Loucy (cell line): ENCODE measurements at regions not wholly inside any gene's neighbourhood (a gene's known extent, or its start where the extent isn't known, plus 50 kb on each side); places are given as distances from the start of the nearest gene placed in this dataset.

Experiments used
- H2AFZ ChIP-seq: fragments of 200-600 bp; sonication (generic); 2 replicates; pipeline ENCODE4 v1.6.0; 2016; ENCODE audit warnings: antibody characterized with exemption, mild to moderate bottlenecking, low read length, moderate library complexity
- H3F3A ChIP-seq: fragments of 200-600 bp; 2 replicates; pipeline ENCODE4 v1.6.0; 2016; ENCODE audit warnings: antibody characterized with exemption, low read depth, mild to moderate bottlenecking
- H3K27me3 ChIP-seq: fragments of 200-600 bp; sonication (generic); 2 replicates; pipeline ENCODE4 v1.6.1; 2014; ENCODE audit warnings: low read length, mild to moderate bottlenecking; ENCODE audit not compliant: insufficient read depth, poor library complexity, severe bottlenecking
- H3K36me3 ChIP-seq: fragments of 200-600 bp; sonication (generic); 2 replicates; pipeline ENCODE4 v1.6.1; 2016; ENCODE audit warnings: low read length; ENCODE audit not compliant: insufficient read depth
- H3K4me1 ChIP-seq: fragments of 200-600 bp; sonication (generic); 2 replicates; pipeline ENCODE4 v1.5.1; 2014; ENCODE audit warnings: low read length, mild to moderate bottlenecking; ENCODE audit not compliant: insufficient read depth, poor library complexity, severe bottlenecking
- H3K4me2 ChIP-seq: fragments of 200-600 bp; sonication (generic); 2 replicates; pipeline ENCODE4 v1.6.0; 2014; ENCODE audit warnings: antibody characterized with exemption, low read length, low read depth, mild to moderate bottlenecking; ENCODE audit not compliant: poor library complexity, severe bottlenecking
- H3K4me3 ChIP-seq: fragments of 200-600 bp; sonication (generic); 2 replicates; pipeline ENCODE4 v1.5.1; 2014; ENCODE audit warnings: low read length, mild to moderate bottlenecking, mixed read lengths; ENCODE audit not compliant: poor library complexity, severe bottlenecking
- H3K79me2 ChIP-seq: fragments of 200-600 bp; sonication (generic); 2 replicates; pipeline ENCODE4 v1.6.1; 2014; ENCODE audit warnings: low read length; ENCODE audit not compliant: insufficient read depth
- H3K9ac ChIP-seq: fragments of 200-600 bp; sonication (generic); 2 replicates; pipeline ENCODE4 v1.6.0; 2014; ENCODE audit warnings: mild to moderate bottlenecking, low read depth, low read length, moderate library complexity; ENCODE audit not compliant: poor library complexity, severe bottlenecking
- H3K9me2 ChIP-seq: fragments of 200-600 bp; sonication (generic); replicated peaks from 2 replicates; pipeline ENCODE4 v1.6.1; 2016; ENCODE audit warnings: low read depth, low read length, mixed read lengths
- H3K9me3 ChIP-seq: fragments of 200-600 bp; sonication (generic); 2 replicates; pipeline ENCODE4 v1.6.1; 2014; ENCODE audit warnings: mild to moderate bottlenecking, antibody characterized with exemption, low read length, low read depth; ENCODE audit not compliant: insufficient read depth
- H4K20me1 ChIP-seq: fragments of 200-600 bp; sonication (generic); 2 replicates; pipeline ENCODE4 v1.6.0; 2014; ENCODE audit warnings: antibody characterized with exemption, low read length, mild to moderate bottlenecking; ENCODE audit not compliant: insufficient read depth, poor library complexity, severe bottlenecking
- CTCF ChIP-seq: fragments of 200-600 bp; sonication (generic); conservative IDR thresholded peaks from 2 replicates; pipeline ENCODE4 v1.5.1; 2014; ENCODE audit warnings: mild to moderate bottlenecking, antibody characterized with exemption, low read length
- EZH2phosphoT487 ChIP-seq: fragments of 200-600 bp; IDR thresholded peaks from 2 replicates; pipeline ENCODE4 v1.6.1; 2018; ENCODE audit warnings: antibody characterized with exemption, mild to moderate bottlenecking, moderate library complexity, borderline replicate concordance

GRCh38 chr3:90055666-90056065, 948.2 kb downstream of the EPHA3 start:
- H4K20me1 ChIP-seq: no peaks in the 10 kb centered on the region
- TF ChIP-seq CTCF: no peak
- TF ChIP-seq EZH2phosphoT487: no peak

GRCh38 chr3:90056281-90057032, 949.0 kb downstream of the EPHA3 start:
- Histone ChIP-seq H3K27me3 (no peaks in the 10 kb centered on the region), H3K4me3 (no peak overlapping the region), H4K20me1 (no peaks in the 10 kb centered on the region), H3K9me2 (no peaks in the 10 kb centered on the region), H3K36me3 (no peaks in the 10 kb centered on the region), H3K79me2 (no peaks in the 10 kb centered on the region), H3K4me2 (no peak overlapping the region), H3K9ac (no peak overlapping the region), H3F3A (no peaks in the 10 kb centered on the region), H3K4me1 (no peaks in the 10 kb centered on the region), H3K9me3 (no peaks in the 10 kb centered on the region), H2AFZ (no peak overlapping the region)
- TF ChIP-seq CTCF (no peak), EZH2phosphoT487 (no peak)

More at GRCh38 chr3:90055666-90056065, 948.2 kb downstream of the EPHA3 start:
- H3K79me2 ChIP-seq: no peaks in the 10 kb centered on the region
- H3K4me1 ChIP-seq: no peaks in the 10 kb centered on the region
- no peak overlapping the region for H3K9ac ChIP-seq
- H3F3A ChIP-seq: no peaks in the 10 kb centered on the region
- H3K4me3 ChIP-seq: no peak overlapping the region
- no peaks in the 10 kb centered on the region for H3K36me3 ChIP-seq
- H3K4me2 ChIP-seq: no peak overlapping the region
- H3K27me3 ChIP-seq: no peaks in the 10 kb centered on the region
- no peak overlapping the region for H2AFZ ChIP-seq
- H3K9me2 ChIP-seq: no peaks in the 10 kb centered on the region
- H3K9me3 ChIP-seq: no peaks in the 10 kb centered on the region

GRCh38 chr3:90062016-90062415, 954.6 kb downstream of the EPHA3 start:
- no peaks in the 10 kb centered on the region for H3K36me3 ChIP-seq
- no peak overlapping the region for H3K9ac ChIP-seq
- no peaks in the 10 kb centered on the region for H3K9me3 ChIP-seq
- no peak overlapping the region for H3K4me3 ChIP-seq
- TF ChIP-seq EZH2phosphoT487 (no peak), CTCF (no peak)
- H3K9me2 ChIP-seq: no peaks in the 10 kb centered on the region
- no peak overlapping the region for H3K4me2 ChIP-seq
- no peaks in the 10 kb centered on the region for H3K4me1 ChIP-seq
- H4K20me1 ChIP-seq: no peaks in the 10 kb centered on the region
- H3F3A ChIP-seq: no peaks in the 10 kb centered on the region
- H3K27me3 ChIP-seq: no peaks in the 10 kb centered on the region
- H3K79me2 ChIP-seq: no peaks in the 10 kb centered on the region
- no peak overlapping the region for H2AFZ ChIP-seq
